Activated CD8-positive, alpha-beta T cell treated with anti-CD3 and anti-CD28 coated beads, Interleukin-2, amount 10 ng/mL, durations not matched to agents 7 days and 5 days (primary cell): ENCODE measurements at regions not wholly inside any gene's neighbourhood (a gene's known extent, or its start where the extent isn't known, plus 50 kb on each side); places are given as distances from the start of the nearest gene placed in this dataset.

Source experiments
- ATAC-seq: fragments of 150-1000 bp; cut with Tn5 transposase; one replicate; pipeline ENCODE4 v1.10.0; 2021; ENCODE audit warnings: moderate library complexity
- CTCF ChIA-PET: fragments of 350-600 bp; sonication (Branson Sonifier 250); formaldehyde crosslinking; loops from one replicate; lab custom pipeline; 2021; ENCODE audit warnings: antibody characterized with exemption; lab: Charles Lee
- POLR2A ChIA-PET: fragments of 350-600 bp; sonication (Branson Sonifier 250); formaldehyde crosslinking; loops from one replicate; lab custom pipeline; 2021; ENCODE audit warnings: antibody characterized with exemption; lab: Charles Lee
- DNase-seq: peaks from one replicate; pipeline ENCODE4 v3.0.0-alpha.2; 2020
- H3K27ac Mint-ChIP-seq: one replicate; pipeline ENCODE4 v1.8.0; 2021; ENCODE audit warnings: mild to moderate bottlenecking, mixed read lengths
- H3K27me3 Mint-ChIP-seq: one replicate; pipeline ENCODE4 v1.8.0; 2021; ENCODE audit warnings: low read depth, mixed read lengths
- H3K36me3 Mint-ChIP-seq: one replicate; pipeline ENCODE4 v1.8.0; 2021; ENCODE audit warnings: low read depth, mixed read lengths
- H3K4me1 Mint-ChIP-seq: one replicate; pipeline ENCODE4 v1.8.0; 2021; ENCODE audit warnings: low read depth, mixed read lengths
- H3K4me3 Mint-ChIP-seq: one replicate; pipeline ENCODE4 v1.8.0; 2021; ENCODE audit warnings: mild to moderate bottlenecking, mixed read lengths
- H3K9me3 Mint-ChIP-seq: one replicate; pipeline ENCODE4 v1.8.0; 2022; ENCODE audit warnings: mixed read lengths; ENCODE audit not compliant: insufficient read depth

DNA sequence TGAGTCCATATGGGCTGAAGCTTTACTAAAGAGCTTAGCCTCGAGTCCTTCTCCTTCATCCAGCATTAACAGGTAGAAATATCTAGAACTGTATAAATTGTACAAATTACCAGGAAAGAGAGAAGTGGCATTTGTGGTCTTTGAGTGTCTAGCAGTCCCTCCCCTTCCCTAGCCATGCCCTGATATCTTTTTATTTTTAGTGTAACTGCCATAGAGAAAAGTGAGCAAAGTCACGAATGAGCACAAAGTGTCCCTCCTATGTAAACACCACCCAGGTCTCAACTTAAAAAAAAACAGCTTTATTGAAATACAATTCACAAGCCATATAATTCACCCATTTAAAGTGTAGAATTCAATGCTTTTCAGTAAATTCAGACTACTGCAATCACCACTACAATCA, 339.0 kb upstream of the ZMIZ1 start:
- Mint-ChIP-seq H3K27ac (no peak overlapping the region), H3K36me3 (no peaks in the 10 kb centered on the region), H3K4me3 (no peak overlapping the region), H3K27me3 (peaks cover 26% of the 10 kb centered on the region), H3K4me1 (no peaks in the 10 kb centered on the region), H3K9me3 (no peaks in the 10 kb centered on the region)
- DNase-seq (no peak), ATAC-seq (no peak)
- POLR2A ChIA-PET: no interaction called here
- CTCF ChIA-PET: no interaction called here

DNA sequence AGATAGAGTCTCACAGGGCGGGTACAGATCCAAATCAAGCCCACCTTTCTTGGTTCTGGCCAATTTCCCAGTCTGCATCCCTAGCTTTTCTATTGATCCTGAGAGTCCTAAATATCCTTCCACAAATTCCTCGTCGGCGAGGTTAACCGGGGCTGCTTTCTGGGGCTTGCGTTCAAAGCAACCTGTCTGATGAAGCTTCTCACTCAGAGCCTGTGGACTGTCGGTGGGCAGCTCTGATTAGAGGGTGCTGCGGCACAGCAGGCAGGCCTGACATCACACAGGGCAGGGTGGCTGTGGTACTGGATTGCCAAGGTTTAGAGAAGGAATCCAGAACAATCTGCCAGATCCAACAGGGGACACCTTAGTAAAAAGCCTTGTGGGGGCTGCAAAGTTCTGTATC, 338.0 kb upstream of the ZMIZ1 start:
- H3K27ac Mint-ChIP-seq: no peak overlapping the region
- no peaks in the 10 kb centered on the region for H3K4me1 Mint-ChIP-seq
- no peak overlapping the region for H3K4me3 Mint-ChIP-seq
- DNase-seq: no peak
- CTCF ChIA-PET: no interaction called here
- H3K36me3 Mint-ChIP-seq: no peaks in the 10 kb centered on the region
- H3K27me3 Mint-ChIP-seq: peaks cover 21% of the 10 kb centered on the region
- POLR2A ChIA-PET: no interaction called here
- no peak for ATAC-seq
- no peaks in the 10 kb centered on the region for H3K9me3 Mint-ChIP-seq

DNA sequence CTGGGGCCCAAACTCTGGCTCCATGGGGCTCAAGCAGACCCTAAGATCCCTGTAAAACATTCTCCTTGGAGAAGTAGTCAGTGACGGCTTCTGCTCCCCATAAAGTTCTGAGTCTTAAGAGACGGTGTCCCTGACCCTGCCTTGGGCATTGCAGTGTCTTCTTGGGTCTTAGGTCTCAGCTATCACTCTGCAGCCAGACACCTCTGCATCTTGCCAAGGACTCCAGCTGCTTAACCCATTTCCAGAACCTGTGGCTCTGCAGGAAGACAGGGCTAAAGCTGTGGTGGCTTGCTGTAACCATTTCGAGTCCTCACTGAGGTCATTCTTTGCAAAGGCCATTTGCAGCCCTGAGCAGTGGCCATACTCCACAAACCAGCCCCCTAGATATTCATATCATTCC, 337.1 kb upstream of the ZMIZ1 start:
- CTCF ChIA-PET: no interaction called here
- H3K27ac Mint-ChIP-seq: no peak overlapping the region
- H3K27me3 Mint-ChIP-seq: peaks cover 17% of the 10 kb centered on the region

DNA sequence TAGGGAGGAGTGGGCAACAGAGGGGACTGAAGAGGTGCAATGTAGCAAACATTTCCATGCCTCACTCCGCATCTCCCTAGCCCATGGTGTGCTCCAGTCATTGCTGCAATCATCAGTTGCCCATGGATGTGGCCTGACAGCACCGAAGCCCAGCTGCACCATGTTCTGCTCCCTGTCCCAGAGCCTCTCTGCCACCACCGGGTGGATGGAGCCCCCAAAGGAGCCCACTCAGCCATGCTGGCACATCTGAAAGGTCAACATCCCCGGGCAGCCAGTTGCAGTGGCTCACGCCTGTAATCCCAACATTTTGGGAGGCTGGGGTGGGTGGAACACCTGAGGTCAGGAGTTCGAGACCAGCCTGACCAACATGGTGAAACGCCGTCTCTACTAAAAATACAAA, 336.4 kb upstream of the ZMIZ1 start:
- ChIA-PET POLR2A (no interaction called here), CTCF (no interaction called here)
- H3K9me3 Mint-ChIP-seq: no peaks in the 10 kb centered on the region
- H3K36me3 Mint-ChIP-seq: no peaks in the 10 kb centered on the region
- ATAC-seq (no peak), DNase-seq (no peak)
- H3K4me1 Mint-ChIP-seq: no peaks in the 10 kb centered on the region
- H3K27me3 Mint-ChIP-seq: peaks cover 14% of the 10 kb centered on the region
- H3K4me3 Mint-ChIP-seq: no peak overlapping the region
- no peak overlapping the region for H3K27ac Mint-ChIP-seq

More for the DNA sequence above, 337.1 kb upstream of the ZMIZ1 start:
- H3K4me3 Mint-ChIP-seq: no peak overlapping the region
- DNase-seq: no peak
- H3K9me3 Mint-ChIP-seq: no peaks in the 10 kb centered on the region
- no peaks in the 10 kb centered on the region for H3K4me1 Mint-ChIP-seq
- POLR2A ChIA-PET: no interaction called here
- ATAC-seq: no peak
- H3K36me3 Mint-ChIP-seq: no peaks in the 10 kb centered on the region

DNA sequence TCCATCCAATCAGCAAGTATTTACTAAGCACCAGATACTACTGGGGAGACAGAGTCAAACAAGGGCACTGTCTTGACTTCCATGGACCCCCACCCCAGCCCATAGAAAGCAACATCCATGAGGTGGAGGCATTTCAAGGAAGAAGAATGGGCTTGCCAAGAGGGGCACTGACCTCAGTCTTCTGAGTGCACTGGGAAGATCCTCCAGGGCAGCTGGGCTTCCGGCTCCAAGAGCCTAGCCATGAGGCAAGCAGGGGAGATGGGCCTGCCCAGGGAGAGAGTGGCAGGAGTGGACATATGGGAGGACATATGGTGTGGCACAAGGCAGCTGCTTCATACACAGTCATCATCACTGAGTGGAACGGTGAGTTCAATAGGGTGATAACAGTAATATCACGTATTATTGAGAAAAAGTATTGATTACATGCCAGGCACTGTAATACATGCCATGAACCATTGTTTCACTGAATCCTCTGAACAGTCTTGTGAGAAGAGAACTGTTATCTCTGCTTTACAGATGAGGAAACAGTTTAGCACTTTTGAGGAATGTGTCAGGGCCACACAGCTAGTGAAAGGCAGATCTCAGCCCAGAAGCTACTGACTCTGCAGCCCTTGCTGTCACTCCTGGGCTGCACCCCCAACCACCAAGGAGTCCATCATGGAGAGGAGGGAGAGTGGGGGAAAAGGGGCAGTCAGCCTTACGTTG, 331.7 kb upstream of the ZMIZ1 start:
- Mint-ChIP-seq H3K9me3 (no peaks in the 10 kb centered on the region), H3K4me3 (no peak overlapping the region), H3K27ac (no peak overlapping the region), H3K27me3 (peaks cover 10% of the 10 kb centered on the region), H3K36me3 (no peaks in the 10 kb centered on the region), H3K4me1 (peaks cover 3% of the 10 kb centered on the region)
- CTCF ChIA-PET: no interaction called here
- POLR2A ChIA-PET: no interaction called here
- ATAC-seq (no peak), DNase-seq (no peak)

DNA sequence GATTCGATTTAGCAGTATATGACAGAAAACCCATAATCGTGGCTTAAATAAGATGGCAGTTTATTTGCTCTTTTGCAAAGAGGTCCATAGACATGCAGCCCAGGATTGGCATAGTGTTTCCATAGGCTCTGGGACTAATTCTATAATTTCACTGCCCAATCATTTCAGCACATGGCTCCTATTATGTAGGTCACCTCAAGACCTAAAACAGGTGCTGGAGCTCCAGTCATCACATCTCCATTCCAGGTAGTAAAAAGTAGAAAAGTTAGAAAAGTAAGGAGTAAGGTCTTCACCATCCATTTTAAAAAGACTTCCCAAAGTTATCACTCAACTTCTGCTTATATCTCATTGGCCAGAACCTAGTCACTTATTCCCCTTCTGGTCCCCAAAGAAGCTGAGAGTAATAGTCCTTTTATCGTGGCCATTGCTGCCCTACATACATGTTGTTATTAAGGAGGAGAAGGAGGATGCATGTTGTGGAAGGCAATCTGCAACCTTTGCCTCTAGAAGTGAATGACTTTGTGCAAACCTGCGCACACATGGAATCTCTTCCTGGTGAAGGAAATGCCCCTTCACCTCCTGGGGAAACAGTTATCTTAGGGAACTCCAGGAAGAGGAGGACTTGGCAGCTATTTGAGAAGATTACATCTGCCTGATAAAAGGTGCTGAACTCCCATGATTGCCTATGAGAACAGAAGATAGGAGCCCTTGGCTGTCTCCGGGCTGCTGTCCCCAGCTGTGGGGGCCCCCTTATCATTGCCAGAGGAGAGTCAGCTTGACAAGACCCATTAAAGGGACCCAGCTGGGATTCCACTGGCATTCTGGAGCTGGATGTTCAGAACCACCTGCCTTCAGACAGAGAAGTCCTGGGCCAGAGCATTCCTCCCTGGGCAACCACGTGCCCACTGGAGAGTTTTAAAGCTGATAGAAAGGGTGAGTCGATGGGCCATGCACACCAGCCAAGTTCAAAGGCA, 330.6 kb upstream of the ZMIZ1 start:
- DNase-seq: no peak
- no peak for ATAC-seq

DNA sequence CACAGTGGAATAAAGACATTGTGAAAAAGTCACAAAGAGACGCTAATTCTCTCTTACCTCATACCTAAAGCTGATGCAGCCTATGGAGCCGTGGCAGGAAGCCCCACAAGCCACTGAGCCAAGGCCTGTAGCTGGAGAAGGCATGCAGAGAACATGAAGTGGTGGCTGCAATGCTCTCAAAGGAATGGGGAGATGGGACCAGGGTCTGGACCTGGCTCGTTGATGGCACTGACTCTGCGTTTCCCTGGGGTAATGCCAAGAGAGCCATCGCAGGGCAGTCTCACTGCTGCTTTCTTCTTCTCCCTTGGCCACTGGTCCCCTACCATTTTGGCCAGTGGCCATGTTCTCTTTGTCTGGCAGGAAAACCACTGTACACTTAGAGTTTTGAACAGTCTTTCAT, 329.9 kb upstream of the ZMIZ1 start:
- Mint-ChIP-seq H3K27ac (no peak overlapping the region), H3K4me3 (no peak overlapping the region), H3K9me3 (no peaks in the 10 kb centered on the region), H3K36me3 (no peaks in the 10 kb centered on the region), H3K4me1 (peaks cover 21% of the 10 kb centered on the region), H3K27me3 (peaks cover 10% of the 10 kb centered on the region)
- CTCF ChIA-PET: no interaction called here
- ATAC-seq (no peak), DNase-seq (no peak)
- POLR2A ChIA-PET: no interaction called here

More for the DNA sequence above, 330.6 kb upstream of the ZMIZ1 start:
- Mint-ChIP-seq H3K27ac (no peak overlapping the region), H3K27me3 (peaks cover 10% of the 10 kb centered on the region), H3K4me1 (peaks cover 14% of the 10 kb centered on the region), H3K36me3 (no peaks in the 10 kb centered on the region), H3K4me3 (no peak overlapping the region), H3K9me3 (no peaks in the 10 kb centered on the region)
- CTCF ChIA-PET: no interaction called here
- POLR2A ChIA-PET: no interaction called here

DNA sequence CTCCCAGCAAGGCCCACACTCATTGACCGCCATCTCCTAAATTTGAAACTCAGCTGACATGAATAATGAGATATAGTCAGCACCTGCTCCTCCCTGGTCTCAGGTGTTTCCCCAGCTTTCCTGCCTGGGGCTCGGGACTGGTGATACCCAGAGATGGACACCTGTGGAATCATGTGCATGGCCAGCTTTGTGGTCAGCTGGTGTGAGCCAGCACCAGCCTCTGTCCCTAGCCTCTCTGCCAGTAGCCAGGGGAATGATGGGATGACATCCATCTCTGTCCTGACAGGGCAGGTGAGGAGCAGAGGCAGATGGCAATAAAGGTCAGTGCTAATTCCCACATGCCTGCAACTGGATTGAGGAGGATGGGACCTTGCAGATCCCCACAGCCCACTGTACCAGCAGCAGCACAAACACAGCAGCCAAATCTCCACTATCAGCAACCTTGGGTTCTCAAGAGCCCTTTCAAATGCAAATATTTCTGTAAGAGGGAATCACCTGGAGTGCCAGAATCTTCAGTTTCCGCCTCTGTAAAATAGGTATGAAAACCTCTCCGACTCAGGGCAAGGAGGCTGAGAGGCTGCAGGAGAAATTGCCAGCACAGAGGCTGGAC, 329.2 kb upstream of the ZMIZ1 start:
- POLR2A ChIA-PET: no interaction called here
- CTCF ChIA-PET: no interaction called here
- H3K9me3 Mint-ChIP-seq: no peaks in the 10 kb centered on the region

DNA sequence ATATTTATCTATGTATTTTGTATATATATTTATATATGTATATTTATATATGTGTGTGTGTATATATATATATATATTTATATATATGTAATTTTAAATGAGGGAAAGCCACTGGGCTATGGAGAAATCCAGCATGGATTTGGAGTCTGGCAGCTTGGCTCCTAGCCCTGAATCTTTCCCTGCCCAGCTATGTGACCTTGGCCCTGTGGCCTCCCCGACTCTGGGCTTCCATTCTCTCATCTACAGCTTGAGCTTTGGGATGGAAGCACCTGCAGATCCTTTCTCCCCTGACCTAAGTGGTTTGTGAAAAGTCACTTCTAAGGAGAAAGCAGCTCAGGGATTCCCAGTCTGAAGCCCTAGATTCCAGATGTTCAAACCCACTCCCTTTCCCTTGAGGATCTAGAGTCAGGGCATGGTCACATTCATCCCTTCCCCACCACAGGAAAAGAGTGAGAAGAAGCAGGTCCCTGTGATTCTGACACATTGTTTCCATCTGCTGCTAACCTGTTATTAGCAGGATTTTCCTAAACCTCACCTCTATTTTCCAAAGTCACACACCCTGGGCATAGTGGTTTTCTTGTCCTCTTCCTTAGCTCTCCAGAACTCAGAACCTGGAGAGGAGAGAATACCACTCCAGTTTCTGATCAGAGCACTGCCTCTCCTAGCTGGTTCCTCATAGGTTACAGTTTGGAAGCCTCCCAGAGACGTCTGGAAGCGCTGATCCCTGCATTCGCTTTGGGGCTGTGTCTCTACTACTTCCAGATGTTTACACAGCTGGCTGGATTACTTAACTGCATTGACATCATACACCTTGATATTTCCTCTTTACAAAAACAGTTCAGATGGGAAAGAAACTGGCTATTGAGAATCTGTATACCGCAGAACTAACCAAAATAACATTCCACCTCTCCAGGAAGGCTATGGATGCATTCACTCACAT, 327.5 kb upstream of the ZMIZ1 start:
- no peaks in the 10 kb centered on the region for H3K9me3 Mint-ChIP-seq
- DNase-seq (no peak), ATAC-seq (no peak)
- ChIA-PET CTCF (interaction anchor here (1.2 kb wide), 1 partner anchor 11 kb away, joined by 3 read pairs; no protein-coding TSS in a partner anchor), POLR2A (interaction anchor here (0.6 kb wide), 1 partner anchor 173 kb away, joined by 3 read pairs; no protein-coding TSS in a partner anchor)
- H3K4me3 Mint-ChIP-seq: no peak overlapping the region
- H3K27me3 Mint-ChIP-seq: peaks cover 10% of the 10 kb centered on the region
- H3K4me1 Mint-ChIP-seq: peaks cover 21% of the 10 kb centered on the region
- no peak overlapping the region for H3K27ac Mint-ChIP-seq
- no peaks in the 10 kb centered on the region for H3K36me3 Mint-ChIP-seq

More for the DNA sequence above, 329.2 kb upstream of the ZMIZ1 start:
- H3K4me3 Mint-ChIP-seq: no peak overlapping the region
- H3K4me1 Mint-ChIP-seq: peaks cover 21% of the 10 kb centered on the region
- H3K36me3 Mint-ChIP-seq: no peaks in the 10 kb centered on the region
- ATAC-seq: no peak
- no peak for DNase-seq
- H3K27ac Mint-ChIP-seq: no peak overlapping the region
- peaks cover 10% of the 10 kb centered on the region for H3K27me3 Mint-ChIP-seq

DNA sequence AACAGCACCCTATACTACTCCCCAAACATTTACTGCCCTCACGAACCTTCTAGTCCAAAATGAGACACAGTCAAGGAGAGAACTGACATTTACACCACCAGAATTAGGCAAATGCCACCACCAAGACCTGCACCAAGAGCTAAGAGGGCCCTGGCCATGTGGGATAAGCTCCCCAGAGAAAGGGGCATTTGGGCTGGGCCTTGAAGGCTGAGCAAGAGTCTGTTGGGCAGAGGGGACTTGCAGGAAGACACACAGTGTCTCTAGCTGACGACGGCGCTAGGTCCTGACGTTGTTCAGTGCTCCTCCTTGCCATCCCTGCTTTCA, 326.4 kb upstream of the ZMIZ1 start:
- H3K4me1 Mint-ChIP-seq: peaks cover 21% of the 10 kb centered on the region
- H3K36me3 Mint-ChIP-seq: no peaks in the 10 kb centered on the region
- no peak overlapping the region for H3K4me3 Mint-ChIP-seq
- peaks cover 7% of the 10 kb centered on the region for H3K27me3 Mint-ChIP-seq
- ChIA-PET CTCF (interaction anchor here (0.9 to 1.5 kb wide), 2 partner anchors 13 to 454 kb away, joined by 3 to 4 read pairs; no protein-coding TSS in a partner anchor), POLR2A (no interaction called here)
- DNase-seq (no peak), ATAC-seq (no peak)
- H3K27ac Mint-ChIP-seq: no peak overlapping the region
- no peaks in the 10 kb centered on the region for H3K9me3 Mint-ChIP-seq
